Activated CD4-positive, alpha-beta T cell treated with anti-CD3 and anti-CD28 coated beads, Interleukin-2, amount 10 ng/mL, durations not matched to agents 7 days and 5 days (primary cell): ENCODE measurements at regions not wholly inside any gene's neighbourhood (a gene's known extent, or its start where the extent isn't known, plus 50 kb on each side); places are given as distances from the start of the nearest gene placed in this dataset.

Experiments
- CTCF ChIA-PET: fragments of 350-600 bp; sonication (Branson Sonifier 250); formaldehyde crosslinking; loops from one replicate; lab custom pipeline; 2021; ENCODE audit warnings: antibody characterized with exemption; lab: Charles Lee
- POLR2A ChIA-PET: fragments of 350-600 bp; sonication (Branson Sonifier 250); formaldehyde crosslinking; loops from one replicate; lab custom pipeline; 2021; ENCODE audit warnings: antibody characterized with exemption; lab: Charles Lee
- DNase-seq: peaks from one replicate; pipeline ENCODE4 v3.0.0-alpha.2; 2020
- H3K27ac Mint-ChIP-seq: one replicate; pipeline ENCODE4 v1.8.0; 2021; ENCODE audit warnings: mild to moderate bottlenecking, moderate library complexity, mixed read lengths
- H3K27me3 Mint-ChIP-seq: one replicate; pipeline ENCODE4 v1.8.0; 2021; ENCODE audit warnings: mixed read lengths
- H3K36me3 Mint-ChIP-seq: one replicate; pipeline ENCODE4 v1.8.0; 2021; ENCODE audit warnings: low read depth, mixed read lengths
- H3K4me1 Mint-ChIP-seq: one replicate; pipeline ENCODE4 v1.8.0; 2021; ENCODE audit warnings: mixed read lengths
- H3K4me3 Mint-ChIP-seq: one replicate; pipeline ENCODE4 v1.8.0; 2021; ENCODE audit warnings: mild to moderate bottlenecking, moderate library complexity, mixed read lengths
- H3K9me3 Mint-ChIP-seq: one replicate; pipeline ENCODE4 v1.8.0; 2021; ENCODE audit warnings: mixed read lengths

- no peaks in the 10 kb centered on the region for H3K36me3 Mint-ChIP-seq
- no peak overlapping the region for H3K27ac Mint-ChIP-seq
- DNase-seq, result no peak
- POLR2A ChIA-PET, result no interaction called here
- H3K4me3 Mint-ChIP-seq, result no peak overlapping the region
- no peaks in the 10 kb centered on the region for H3K27me3 Mint-ChIP-seq
- CTCF ChIA-PET, result no interaction called here
- H3K4me1 Mint-ChIP-seq, result no peaks in the 10 kb centered on the region
- no peaks in the 10 kb centered on the region for H3K9me3 Mint-ChIP-seq
Measured at GRCh38 chr4:178450614-178451013, 1008.4 kb upstream of the AGA start.

- Mint-ChIP-seq H3K9me3 (no peaks in the 10 kb centered on the region), H3K27ac (no peak overlapping the region), H3K4me1 (no peaks in the 10 kb centered on the region), H3K27me3 (no peaks in the 10 kb centered on the region), H3K36me3 (no peaks in the 10 kb centered on the region), H3K4me3 (no peak overlapping the region)
- CTCF ChIA-PET, result no interaction called here
- no peak for DNase-seq
- POLR2A ChIA-PET, result no interaction called here
Measured at GRCh38 chr4:178453057-178453456, 1010.8 kb upstream of the AGA start.

GRCh38 chr4:178457286-178457685, 1015.0 kb upstream of the AGA start:
- CTCF ChIA-PET, result no interaction called here
- H3K36me3 Mint-ChIP-seq, result no peaks in the 10 kb centered on the region
- POLR2A ChIA-PET, result no interaction called here

GRCh38 chr4:178462710-178463109, 1020.5 kb upstream of the AGA start:
- CTCF ChIA-PET, result no interaction called here
- H3K27ac Mint-ChIP-seq, result no peak overlapping the region
- H3K9me3 Mint-ChIP-seq, result no peaks in the 10 kb centered on the region
- no peaks in the 10 kb centered on the region for H3K27me3 Mint-ChIP-seq
- no peaks in the 10 kb centered on the region for H3K4me1 Mint-ChIP-seq
- no peak overlapping the region for H3K4me3 Mint-ChIP-seq
- POLR2A ChIA-PET, result no interaction called here
- no peaks in the 10 kb centered on the region for H3K36me3 Mint-ChIP-seq
- no peak for DNase-seq

More at GRCh38 chr4:178457286-178457685, 1015.0 kb upstream of the AGA start:
- Mint-ChIP-seq H3K9me3 (no peaks in the 10 kb centered on the region), H3K27me3 (no peaks in the 10 kb centered on the region), H3K4me1 (no peaks in the 10 kb centered on the region), H3K4me3 (no peak overlapping the region), H3K27ac (no peak overlapping the region)
- DNase-seq, result no peak

- POLR2A ChIA-PET, result no interaction called here
- no peak for DNase-seq
- Mint-ChIP-seq H3K9me3 (no peaks in the 10 kb centered on the region), H3K4me3 (no peak overlapping the region), H3K27me3 (no peaks in the 10 kb centered on the region), H3K27ac (no peak overlapping the region), H3K4me1 (no peaks in the 10 kb centered on the region), H3K36me3 (no peaks in the 10 kb centered on the region)
- CTCF ChIA-PET, result no interaction called here
Measured at GRCh38 chr4:178463747-178464146, 1021.5 kb upstream of the AGA start.

GRCh38 chr4:178470996-178471784, 1029.0 kb upstream of the AGA start:
- H3K36me3 Mint-ChIP-seq, result no peaks in the 10 kb centered on the region
- ChIA-PET CTCF (no interaction called here), POLR2A (no interaction called here)
- H3K9me3 Mint-ChIP-seq, result peaks cover 2% of the 10 kb centered on the region
- H3K27me3 Mint-ChIP-seq, result no peaks in the 10 kb centered on the region
- no peak overlapping the region for H3K4me3 Mint-ChIP-seq
- H3K27ac Mint-ChIP-seq, result no peak overlapping the region
- DNase-seq, result no peak
- H3K4me1 Mint-ChIP-seq, result no peaks in the 10 kb centered on the region

GRCh38 chr4:178471994-178472393, 1029.8 kb upstream of the AGA start:
- Mint-ChIP-seq H3K36me3 (no peaks in the 10 kb centered on the region), H3K27me3 (no peaks in the 10 kb centered on the region), H3K9me3 (peaks cover 2% of the 10 kb centered on the region), H3K27ac (no peak overlapping the region), H3K4me3 (no peak overlapping the region), H3K4me1 (no peaks in the 10 kb centered on the region)
- no peak for DNase-seq
- ChIA-PET POLR2A (no interaction called here), CTCF (no interaction called here)

- no peak for DNase-seq
- Mint-ChIP-seq H3K4me3 (no peak overlapping the region), H3K27me3 (no peaks in the 10 kb centered on the region), H3K4me1 (no peaks in the 10 kb centered on the region), H3K9me3 (no peaks in the 10 kb centered on the region), H3K36me3 (no peaks in the 10 kb centered on the region), H3K27ac (no peak overlapping the region)
- CTCF ChIA-PET, result no interaction called here
- POLR2A ChIA-PET, result no interaction called here
Measured at GRCh38 chr4:178480105-178480504, 1037.9 kb upstream of the AGA start.

GRCh38 chr4:178480881-178481280, 1038.6 kb upstream of the AGA start:
- no peak overlapping the region for H3K27ac Mint-ChIP-seq
- POLR2A ChIA-PET, result no interaction called here
- no peaks in the 10 kb centered on the region for H3K9me3 Mint-ChIP-seq
- no peak for DNase-seq
- no peaks in the 10 kb centered on the region for H3K4me1 Mint-ChIP-seq
- CTCF ChIA-PET, result no interaction called here
- H3K36me3 Mint-ChIP-seq, result no peaks in the 10 kb centered on the region
- no peak overlapping the region for H3K4me3 Mint-ChIP-seq
- no peaks in the 10 kb centered on the region for H3K27me3 Mint-ChIP-seq

GRCh38 chr4:178481564-178481963, 1039.3 kb upstream of the AGA start:
- no peaks in the 10 kb centered on the region for H3K9me3 Mint-ChIP-seq

GRCh38 chr4:178523038-178523437, 1080.8 kb upstream of the AGA start:
- Mint-ChIP-seq H3K4me3 (no peak overlapping the region), H3K27me3 (no peaks in the 10 kb centered on the region), H3K4me1 (no peaks in the 10 kb centered on the region), H3K9me3 (peaks cover 7% of the 10 kb centered on the region), H3K36me3 (no peaks in the 10 kb centered on the region), H3K27ac (no peak overlapping the region)
- CTCF ChIA-PET, result no interaction called here
- POLR2A ChIA-PET, result no interaction called here
- no peak for DNase-seq

More at GRCh38 chr4:178481564-178481963, 1039.3 kb upstream of the AGA start:
- no peaks in the 10 kb centered on the region for H3K4me1 Mint-ChIP-seq
- H3K4me3 Mint-ChIP-seq, result no peak overlapping the region
- POLR2A ChIA-PET, result no interaction called here
- no peak overlapping the region for H3K27ac Mint-ChIP-seq
- H3K27me3 Mint-ChIP-seq, result no peaks in the 10 kb centered on the region
- CTCF ChIA-PET, result no interaction called here
- DNase-seq, result no peak
- H3K36me3 Mint-ChIP-seq, result no peaks in the 10 kb centered on the region

GRCh38 chr4:178535939-178536579, 1093.8 kb upstream of the AGA start:
- no peak overlapping the region for H3K27ac Mint-ChIP-seq
- ChIA-PET CTCF (no interaction called here), POLR2A (no interaction called here)
- no peaks in the 10 kb centered on the region for H3K27me3 Mint-ChIP-seq
- H3K4me3 Mint-ChIP-seq, result no peak overlapping the region
- no peaks in the 10 kb centered on the region for H3K36me3 Mint-ChIP-seq
- no peaks in the 10 kb centered on the region for H3K4me1 Mint-ChIP-seq
- peaks cover 2% of the 10 kb centered on the region for H3K9me3 Mint-ChIP-seq
- no peak for DNase-seq

- DNase-seq, result no peak
- CTCF ChIA-PET, result no interaction called here
- Mint-ChIP-seq H3K9me3 (peaks cover 2% of the 10 kb centered on the region), H3K4me1 (no peaks in the 10 kb centered on the region), H3K27me3 (no peaks in the 10 kb centered on the region), H3K27ac (no peak overlapping the region), H3K4me3 (no peak overlapping the region), H3K36me3 (no peaks in the 10 kb centered on the region)
- POLR2A ChIA-PET, result no interaction called here
Measured at GRCh38 chr4:178553201-178553600, 1111.0 kb upstream of the AGA start.

- no peak overlapping the region for H3K27ac Mint-ChIP-seq
- ChIA-PET CTCF (no interaction called here), POLR2A (no interaction called here)
- H3K9me3 Mint-ChIP-seq, result no peaks in the 10 kb centered on the region
- no peaks in the 10 kb centered on the region for H3K27me3 Mint-ChIP-seq
- H3K4me1 Mint-ChIP-seq, result no peaks in the 10 kb centered on the region
- H3K4me3 Mint-ChIP-seq, result no peak overlapping the region
- no peaks in the 10 kb centered on the region for H3K36me3 Mint-ChIP-seq
- no peak for DNase-seq
Measured at GRCh38 chr4:178554352-178554751, 1112.1 kb upstream of the AGA start.
